ENCODE measurements at regions not wholly inside any gene's neighbourhood (a gene's known extent, or its start where the extent isn't known, plus 50 kb on each side); places are given as distances from the start of the nearest gene placed in this dataset.

DNA sequence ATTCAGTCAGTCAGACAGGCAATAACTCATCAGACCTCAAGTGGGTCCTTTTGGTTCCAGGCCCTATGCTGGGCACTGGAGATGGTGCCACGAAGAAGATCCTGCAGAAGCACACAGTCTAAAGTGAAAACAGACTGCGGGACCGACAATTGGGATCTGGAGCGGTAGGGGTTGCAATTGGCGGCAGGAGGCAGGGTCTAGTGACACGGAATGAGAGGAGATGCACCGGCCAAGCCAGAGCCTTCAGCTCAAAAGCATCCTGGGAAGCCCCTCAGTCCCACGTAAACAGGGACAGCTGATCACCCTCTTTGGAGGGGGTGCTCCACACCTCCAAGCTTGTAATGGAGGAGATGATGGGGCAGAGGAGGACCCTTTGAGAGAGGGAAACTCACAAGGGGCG is 56.2 kb downstream of the KLHDC7A start:
- Histone ChIP-seq H4K8ac (ENCODE audit: low read depth in 2 of 2, low read length in 2 of 2) (no peak overlapping the region), H3K9ac (ENCODE audit: low read depth, low read length) (no peak overlapping the region), H3K4me2 (ENCODE audit: low read depth, low read length) (no peak overlapping the region), H3K4ac (ENCODE audit: low read depth, low read length) (no peak overlapping the region), H3K14ac (replicated peaks; ENCODE audit: low read depth, low read length) (no peak overlapping the region), H2BK15ac (ENCODE audit: low read depth, low read length) (no peak overlapping the region), H2AFZ (replicated peaks; ENCODE audit: low read length, poor library complexity) (no peak overlapping the region), H3K23ac (ENCODE audit: low read depth, low read length) (no peak overlapping the region), H3K4me3 (ENCODE audit: insufficient read depth, low read depth, low read length) (no peak overlapping the region), H3K18ac (ENCODE audit: low read depth, low read length) (no peak overlapping the region), H2BK120ac (ENCODE audit: low read depth, low read length) (no peak overlapping the region), H3K4me1 (ENCODE audit: control insufficient read depth, insufficient read depth, low read length) (no peaks in the 10 kb centered on the region), H3K56ac (ENCODE audit: extremely low read depth, insufficient read depth, low read length) (no peak overlapping the region), H3K36me3 (ENCODE audit: control insufficient read depth, insufficient read depth, low read length) (no peaks in the 10 kb centered on the region), H4K20me1 (ENCODE audit: insufficient read depth, low read length) (no peaks in the 10 kb centered on the region; the same call in 1 of the 2 replicates), H2AK9ac (replicated peaks; ENCODE audit: low read depth, low read length, poor library complexity) (no peak overlapping the region), H3K27me3 (ENCODE audit: control insufficient read depth, insufficient read depth, low read length) (no peaks in the 10 kb centered on the region), H2AK5ac (ENCODE audit: low read depth, low read length) (no peak overlapping the region), H4K91ac (ENCODE audit: insufficient read depth, low read depth, low read length) (no peak overlapping the region), H3K79me1 (ENCODE audit: low read depth in 1 of 2, low read length in 2 of 2) (no peaks in the 10 kb centered on the region), H3K27ac (ENCODE audit: insufficient read depth, low read length) (no peak overlapping the region), H3K9me3 (ENCODE audit: control insufficient read depth, insufficient read depth, low read length) (no peaks in the 10 kb centered on the region), H2BK5ac (ENCODE audit: low read depth, low read length, poor library complexity, severe bottlenecking) (no peak overlapping the region), H4K5ac (ENCODE audit: low read depth, low read length) (no peak overlapping the region), H3K9me1 (ENCODE audit: insufficient read depth, low read length) (no peaks in the 10 kb centered on the region), H2BK20ac (ENCODE audit: low read depth, low read length) (no peak overlapping the region)
- intact Hi-C loops (cut with micrococcal nuclease) (no loop called here), in situ Hi-C loops (cut with MboI; ENCODE audit: low sequenced_read_pairs) (no loop called here), dilution Hi-C loops (cut with HindIII; ENCODE audit: low sequenced_read_pairs, unreplicated experiment) (no loop called here)
- ATAC-seq (ENCODE audit: low read depth) (no peak), DNase-seq (no peak)
- BruUV-seq (replicated peaks) = no TSS peak
- no peak for TF ChIP-seq RFX5 (IDR thresholded peaks at IDR 0.05; ENCODE audit: low read depth, low read length)
- TF ChIP-seq NFE2L2 (IDR thresholded peaks at IDR 0.05; ENCODE audit: low read depth, low read length) = no peak
- TF ChIP-seq RAD21 (IDR thresholded peaks at IDR 0.05; ENCODE audit: low read length) = no peak
- no peak for TF ChIP-seq FOS (IDR thresholded peaks at IDR 0.05; ENCODE audit: low read depth, low read length)
- TF ChIP-seq, protein P1, sequence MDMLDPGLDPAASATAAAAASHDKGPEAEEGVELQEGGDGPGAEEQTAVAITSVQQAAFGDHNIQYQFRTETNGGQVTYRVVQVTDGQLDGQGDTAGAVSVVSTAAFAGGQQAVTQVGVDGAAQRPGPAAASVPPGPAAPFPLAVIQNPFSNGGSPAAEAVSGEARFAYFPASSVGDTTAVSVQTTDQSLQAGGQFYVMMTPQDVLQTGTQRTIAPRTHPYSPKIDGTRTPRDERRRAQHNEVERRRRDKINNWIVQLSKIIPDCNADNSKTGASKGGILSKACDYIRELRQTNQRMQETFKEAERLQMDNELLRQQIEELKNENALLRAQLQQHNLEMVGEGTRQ (IDR thresholded peaks at IDR 0.05; ENCODE audit: low read depth, low read length) = no peak
- CTCF ChIA-PET = no interaction called here
- no CpG with 5 or more reads among the region's 9 CpGs for WGBS, 2 experiments (ENCODE audit: extremely low coverage in 2 of 2, insufficient read length in 1 of 2)
- POLR2A ChIA-PET (ENCODE audit: unreplicated experiment) = no interaction called here
